OCI-LY7 (cell line): ENCODE measurements at regions not wholly inside any gene's neighbourhood (a gene's known extent, or its start where the extent isn't known, plus 50 kb on each side); places are given as distances from the start of the nearest gene placed in this dataset.
"Not testable (repeated sequence)": the region's sequence is repeated elsewhere in the genome, so short reads cannot be mapped to it uniquely, and the experiment has no call there.

ENCODE experiments used
- BruUV-seq: library from RNA; stranded (reverse); fragments of 400-500 nt; replicated peaks from 2 replicates; lab custom pipeline; 2021; lab: Mats Ljungman, UMichigan
- CTCF ChIA-PET: fragments of 300-600 bp; sonication (Branson Sonifier 250); formaldehyde crosslinking; loops from one replicate; lab custom pipeline; 2022; ENCODE audit warnings: antibody characterized with exemption; ENCODE audit not compliant: unreplicated experiment; lab: Charles Lee
- POLR2A ChIA-PET: fragments of 300-600 bp; sonication (Branson Sonifier 250); formaldehyde crosslinking; loops from one replicate; lab custom pipeline; 2022; ENCODE audit warnings: antibody characterized with exemption; lab: Charles Lee
- DNase-seq: peaks from one replicate; pipeline ENCODE4 v3.0.0-alpha.2; 2015; ENCODE audit warnings: low spot score
- H2AFZ ChIP-seq: fragments of 200-600 bp; sonication (generic), shearing (Covaris generic); 2 replicates; pipeline ENCODE4 v1.6.1; 2014; ENCODE audit warnings: mild to moderate bottlenecking, antibody characterized with exemption, low read length, moderate library complexity
- H3K27ac ChIP-seq: fragments of 200-600 bp; sonication (generic); 2 replicates; pipeline ENCODE4 v1.5.1; 2014; ENCODE audit warnings: mixed run types, low read depth, mild to moderate bottlenecking, moderate library complexity, low read length, inconsistent platforms; ENCODE audit not compliant: poor library complexity, severe bottlenecking
- H3K36me3 ChIP-seq: fragments of 200-600 bp; sonication (generic); 2 replicates; pipeline ENCODE4 v1.6.1; 2014; ENCODE audit warnings: mild to moderate bottlenecking, antibody characterized with exemption, low read length, moderate library complexity, mixed read lengths; ENCODE audit not compliant: insufficient read depth
- H3K4me1 ChIP-seq: fragments of 200-600 bp; sonication (generic); 2 replicates; pipeline ENCODE4 v1.5.1; 2014; ENCODE audit warnings: mild to moderate bottlenecking, low read length; ENCODE audit not compliant: insufficient read depth, poor library complexity, severe bottlenecking
- H3K4me2 ChIP-seq: fragments of 200-600 bp; sonication (generic); 2 replicates; pipeline ENCODE4 v1.6.1; 2014; ENCODE audit warnings: mild to moderate bottlenecking, low read length
- H3K4me3 ChIP-seq: fragments of 200-600 bp; sonication (generic); 2 replicates; pipeline ENCODE4 v1.5.1; 2014; ENCODE audit warnings: mild to moderate bottlenecking, low read depth, low read length; ENCODE audit not compliant: poor library complexity, severe bottlenecking
- H3K79me2 ChIP-seq: fragments of 200-600 bp; sonication (generic); 2 replicates; pipeline ENCODE4 v1.6.1; 2016; ENCODE audit warnings: low read depth, mild to moderate bottlenecking, low read length, moderate library complexity, mixed read lengths; ENCODE audit not compliant: insufficient read depth
- H3K9me2 ChIP-seq: fragments of 200-600 bp; sonication (generic); 2 replicates; pipeline ENCODE4 v1.6.1; 2016; ENCODE audit warnings: mild to moderate bottlenecking, low read length, mixed read lengths; ENCODE audit not compliant: insufficient read depth
- H3K9me3 ChIP-seq: fragments of 200-600 bp; sonication (generic); 2 replicates; pipeline ENCODE4 v1.6.1; 2014; ENCODE audit warnings: mild to moderate bottlenecking, mixed run types, low read length, mixed read lengths
- H4K20me1 ChIP-seq: fragments of 200-600 bp; sonication (generic); 2 replicates; pipeline ENCODE4 v1.6.1; 2014; ENCODE audit warnings: mild to moderate bottlenecking, antibody characterized with exemption, low read length, moderate library complexity, mixed read lengths; ENCODE audit not compliant: insufficient read depth
- CTCF ChIP-seq: fragments of 200-600 bp; sonication (generic); conservative IDR thresholded peaks from 2 replicates; pipeline ENCODE4 v1.5.1; 2014; ENCODE audit warnings: mild to moderate bottlenecking, antibody characterized with exemption, low read length, moderate library complexity, mixed read lengths
- EZH2phosphoT487 ChIP-seq: fragments of 200-600 bp; sonication (generic); IDR thresholded peaks from 2 replicates; pipeline ENCODE4 v1.6.1; 2018; ENCODE audit warnings: low read depth, borderline replicate concordance, mild to moderate bottlenecking, mixed run types, antibody characterized with exemption, low read length, moderate library complexity, mixed read lengths
- intact Hi-C: fragments of 100-400 bp; cut with micrococcal nuclease; formaldehyde crosslinking; loops from one replicate; pipeline ENCODE4 v1.10.0; 2022; ENCODE audit not compliant: unreplicated experiment

- Histone ChIP-seq H3K4me1 (peaks cover 6% of the 10 kb centered on the region), H3K79me2 (no peaks in the 10 kb centered on the region), H2AFZ (no peak overlapping the region), H3K4me2 (no peak overlapping the region), H3K36me3 (no peaks in the 10 kb centered on the region), H3K9me2 (no peaks in the 10 kb centered on the region), H3K27ac (no peak overlapping the region), H4K20me1 (no peaks in the 10 kb centered on the region), H3K9me3 (no peaks in the 10 kb centered on the region), H3K4me3 (no peak overlapping the region)
- BruUV-seq: no TSS peak
- DNase-seq: no peak
- CTCF ChIA-PET: no interaction called here
- intact Hi-C loops: no loop called here
- no peak for TF ChIP-seq CTCF
- TF ChIP-seq EZH2phosphoT487: no peak
- POLR2A ChIA-PET: no interaction called here
These were observed 114.7 kb upstream of the PLCL2 start for GRCh38 chr3:16770021-16770420.

DNA sequence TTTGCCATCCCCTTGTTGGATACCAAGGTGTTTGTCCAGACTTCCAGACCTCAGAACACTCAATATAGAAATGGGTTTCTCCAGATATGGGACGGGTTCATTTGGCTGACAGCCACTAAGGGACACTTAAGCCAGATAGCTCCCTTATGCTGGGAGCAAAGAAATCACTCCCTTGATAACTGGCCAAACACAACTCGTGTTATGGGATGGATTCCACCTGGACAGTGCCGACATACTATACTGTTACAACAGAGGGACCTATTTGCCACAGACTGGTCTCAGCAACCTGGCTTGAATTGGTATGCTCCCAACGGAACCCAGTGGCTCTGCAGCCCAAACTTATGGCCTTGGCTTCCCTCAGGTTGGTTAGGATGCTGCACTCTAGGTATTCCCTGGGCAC, 114.0 kb upstream of the PLCL2 start:
- H4K20me1 ChIP-seq: no peaks in the 10 kb centered on the region
- H3K4me1 ChIP-seq: no peaks in the 10 kb centered on the region
- no peak overlapping the region for H3K4me2 ChIP-seq
- H3K79me2 ChIP-seq: no peaks in the 10 kb centered on the region
- H3K9me3 ChIP-seq: no peaks in the 10 kb centered on the region
- TF ChIP-seq CTCF (no peak), EZH2phosphoT487 (no peak)
- no peak overlapping the region for H3K4me3 ChIP-seq
- H3K27ac ChIP-seq: no peak overlapping the region
- H3K36me3 ChIP-seq: no peaks in the 10 kb centered on the region
- intact Hi-C loops: no loop called here
- no peaks in the 10 kb centered on the region for H3K9me2 ChIP-seq
- DNase-seq: no peak
- no TSS peak for BruUV-seq
- CTCF ChIA-PET: no interaction called here
- POLR2A ChIA-PET: no interaction called here
- no peak overlapping the region for H2AFZ ChIP-seq

DNA sequence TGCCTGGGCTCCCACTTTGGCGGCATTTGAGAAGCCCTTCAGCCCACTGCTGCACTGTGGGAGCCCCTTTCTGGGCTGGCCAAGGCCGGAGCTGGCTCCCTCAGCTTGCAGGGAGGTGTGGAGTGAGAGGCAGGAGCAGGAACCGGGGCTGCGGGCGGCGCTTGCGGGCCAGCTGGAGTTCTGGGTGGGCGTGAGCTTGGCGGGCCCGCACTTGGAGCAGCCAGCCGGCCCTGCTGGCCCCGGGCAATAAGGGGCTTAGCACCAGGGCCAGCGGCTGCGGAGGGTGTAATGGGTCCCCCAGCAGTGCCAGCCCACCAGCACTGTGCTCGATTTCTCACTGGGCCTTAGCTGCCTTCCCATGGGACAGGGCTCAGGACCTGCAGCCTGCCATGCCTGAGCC, 111.2 kb upstream of the PLCL2 start:
- CTCF ChIA-PET, H3K4me3 ChIP-seq, H3K27ac ChIP-seq, H3K79me2 ChIP-seq, H3K9me2 ChIP-seq, H3K36me3 ChIP-seq, H4K20me1 ChIP-seq, DNase-seq, H3K4me1 ChIP-seq, H3K9me3 ChIP-seq, intact Hi-C loops, H2AFZ ChIP-seq, BruUV-seq, H3K4me2 ChIP-seq: not testable (repeated sequence)
- POLR2A ChIA-PET: interaction anchor here (0.5 to 0.9 kb wide), 2 partner anchors 19 to 82 kb away, joined by 3 to 7 read pairs; no protein-coding TSS in a partner anchor

DNA sequence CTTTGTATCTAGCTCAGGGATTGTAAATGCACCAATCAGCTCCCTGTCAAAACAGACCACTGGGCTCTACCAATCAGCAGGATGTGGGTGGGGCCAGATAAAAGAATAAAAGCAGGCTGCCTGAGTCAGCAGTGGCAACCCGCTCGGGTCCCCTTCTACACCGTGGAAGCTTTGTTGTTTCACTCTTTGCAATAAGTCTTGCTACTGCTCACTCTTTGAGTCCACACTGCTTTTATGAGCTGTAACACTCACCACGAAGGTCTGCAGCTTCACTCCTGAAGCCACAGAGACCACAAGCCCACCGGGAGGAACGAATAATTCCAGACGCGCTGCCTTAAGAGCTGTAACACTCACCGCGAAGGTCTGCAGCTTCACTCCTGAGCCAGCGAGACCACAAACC, 110.2 kb upstream of the PLCL2 start:
- DNase-seq, H3K4me3 ChIP-seq, H3K9me3 ChIP-seq, H3K9me2 ChIP-seq, H3K4me2 ChIP-seq, intact Hi-C loops, H4K20me1 ChIP-seq, BruUV-seq, H3K4me1 ChIP-seq, H3K27ac ChIP-seq, H2AFZ ChIP-seq, H3K79me2 ChIP-seq, CTCF ChIA-PET, H3K36me3 ChIP-seq: not testable (repeated sequence)
- POLR2A ChIA-PET: interaction anchor here (0.9 to 1.4 kb wide), 2 partner anchors 12 to 18 kb away, joined by 6 to 7 read pairs; no protein-coding TSS in a partner anchor
